ENCODE measurements at regions not wholly inside any gene's neighbourhood (a gene's known extent, or its start where the extent isn't known, plus 50 kb on each side); places are given as distances from the start of the nearest gene placed in this dataset.

DNA sequence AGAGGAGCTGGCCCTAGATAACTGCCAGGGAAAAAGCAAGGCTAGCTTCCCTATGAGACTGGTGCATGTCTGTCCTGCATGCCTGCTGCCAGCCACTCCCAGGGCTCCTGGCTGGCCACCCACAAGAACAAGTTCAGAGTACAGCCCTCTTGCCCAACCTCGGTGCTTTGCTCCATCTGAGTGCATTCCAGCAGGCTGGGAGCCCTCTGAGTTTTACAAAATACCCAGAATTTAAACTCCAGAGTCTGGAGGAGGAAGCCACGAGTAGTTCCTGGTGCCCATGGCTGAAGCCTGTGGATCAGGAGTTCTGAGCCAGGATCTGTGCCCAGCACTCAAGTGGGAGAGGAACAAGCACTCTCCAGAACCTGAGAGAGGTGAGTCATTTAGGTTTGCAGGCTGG, 111.6 kb downstream of the MAGEE2 start:
- POLR2A ChIA-PET: no interaction called here
- H3K36me3 ChIP-seq (ENCODE audit: insufficient read depth, low read length): no peaks in the 10 kb centered on the region
- H3K27ac ChIP-seq (ENCODE audit: low read depth, low read length, poor library complexity, severe bottlenecking): no peak overlapping the region
- CTCF ChIA-PET (ENCODE audit: unreplicated experiment): no interaction called here
- DNase-seq (ENCODE audit: low spot score): no peak
- TF ChIP-seq CTCF (conservative IDR thresholded peaks at IDR 0.05; ENCODE audit: low read length) (no peak), EZH2phosphoT487 (IDR thresholded peaks at IDR 0.05; ENCODE audit: borderline replicate concordance, low read depth, low read length) (no peak)
- no TSS peak for BruUV-seq (replicated peaks)
- H2AFZ ChIP-seq (ENCODE audit: low read length): no peak overlapping the region
- no peak overlapping the region for H3K4me2 ChIP-seq (ENCODE audit: low read length)
- no peaks in the 10 kb centered on the region for H3K9me2 ChIP-seq (ENCODE audit: insufficient read depth, low read length)
- no peaks in the 10 kb centered on the region for H4K20me1 ChIP-seq (ENCODE audit: insufficient read depth, low read length)
- no peaks in the 10 kb centered on the region for H3K79me2 ChIP-seq (ENCODE audit: insufficient read depth, low read depth, low read length)
- no peaks in the 10 kb centered on the region for H3K4me1 ChIP-seq (ENCODE audit: insufficient read depth, low read length, poor library complexity, severe bottlenecking)
- no peaks in the 10 kb centered on the region for H3K9me3 ChIP-seq (ENCODE audit: low read length)
- H3K4me3 ChIP-seq (ENCODE audit: low read depth, low read length, poor library complexity, severe bottlenecking): no peak overlapping the region
- intact Hi-C loops (cut with micrococcal nuclease; ENCODE audit: unreplicated experiment): no loop called here

- intact Hi-C loops (cut with micrococcal nuclease; ENCODE audit: unreplicated experiment): no loop called here
- CTCF ChIA-PET (ENCODE audit: unreplicated experiment): no interaction called here
Measured at GRCh38 chrX:75655627-75656026, 129.4 kb downstream of the MAGEE2 start.

DNA sequence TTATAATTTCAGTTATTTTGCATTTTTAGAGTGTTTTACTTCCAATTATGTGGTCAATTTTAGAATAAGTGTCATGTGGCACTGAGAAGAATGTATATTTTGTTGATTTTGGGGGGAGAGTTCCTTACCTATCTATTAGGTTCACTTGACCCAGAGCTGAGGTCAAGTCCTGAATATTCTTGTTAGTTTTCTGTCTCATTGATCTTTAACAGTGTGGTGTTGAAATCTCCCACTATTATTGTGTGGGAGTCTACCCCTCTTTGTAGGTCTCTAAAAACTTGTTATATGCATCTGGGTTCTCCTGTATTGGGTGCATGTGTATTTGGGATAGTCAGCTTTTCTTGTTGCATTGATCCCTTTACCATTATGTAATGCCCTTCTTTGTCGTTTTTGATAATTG, 127.0 kb upstream of the ZDHHC15 start:
- H4K20me1 ChIP-seq (ENCODE audit: insufficient read depth, low read length): no peaks in the 10 kb centered on the region
- no peak overlapping the region for H3K4me3 ChIP-seq (ENCODE audit: low read depth, low read length, poor library complexity, severe bottlenecking)
- H3K79me2 ChIP-seq (ENCODE audit: insufficient read depth, low read depth, low read length): no peaks in the 10 kb centered on the region
- no peaks in the 10 kb centered on the region for H3K9me3 ChIP-seq (ENCODE audit: low read length)
- no peak for DNase-seq (ENCODE audit: low spot score)
- H2AFZ ChIP-seq (ENCODE audit: low read length): no peak overlapping the region
- H3K4me2 ChIP-seq (ENCODE audit: low read length): no peak overlapping the region
- no TSS peak for BruUV-seq (replicated peaks)
- ChIA-PET POLR2A (interaction anchor here (0.6 kb wide), 2 partner anchors 223 to 522 kb away, joined by 3 to 4 read pairs; no protein-coding TSS in a partner anchor), CTCF (ENCODE audit: unreplicated experiment) (no interaction called here)
- intact Hi-C loops (cut with micrococcal nuclease; ENCODE audit: unreplicated experiment): no loop called here
- no peak overlapping the region for H3K27ac ChIP-seq (ENCODE audit: low read depth, low read length, poor library complexity, severe bottlenecking)
- TF ChIP-seq CTCF (conservative IDR thresholded peaks at IDR 0.05; ENCODE audit: low read length) (no peak), EZH2phosphoT487 (IDR thresholded peaks at IDR 0.05; ENCODE audit: borderline replicate concordance, low read depth, low read length) (no peak)
- H3K36me3 ChIP-seq (ENCODE audit: insufficient read depth, low read length): no peaks in the 10 kb centered on the region
- no peaks in the 10 kb centered on the region for H3K9me2 ChIP-seq (ENCODE audit: insufficient read depth, low read length)
- no peaks in the 10 kb centered on the region for H3K4me1 ChIP-seq (ENCODE audit: insufficient read depth, low read length, poor library complexity, severe bottlenecking)

More at GRCh38 chrX:75655627-75656026, 129.4 kb downstream of the MAGEE2 start:
- Histone ChIP-seq H4K20me1 (ENCODE audit: insufficient read depth, low read length) (no peaks in the 10 kb centered on the region), H3K27ac (ENCODE audit: low read depth, low read length, poor library complexity, severe bottlenecking) (no peak overlapping the region), H3K4me1 (ENCODE audit: insufficient read depth, low read length, poor library complexity, severe bottlenecking) (no peaks in the 10 kb centered on the region), H2AFZ (ENCODE audit: low read length) (no peak overlapping the region), H3K9me3 (ENCODE audit: low read length) (no peaks in the 10 kb centered on the region), H3K9me2 (ENCODE audit: insufficient read depth, low read length) (no peaks in the 10 kb centered on the region), H3K4me3 (ENCODE audit: low read depth, low read length, poor library complexity, severe bottlenecking) (no peak overlapping the region), H3K4me2 (ENCODE audit: low read length) (no peak overlapping the region), H3K79me2 (ENCODE audit: insufficient read depth, low read depth, low read length) (no peaks in the 10 kb centered on the region), H3K36me3 (ENCODE audit: insufficient read depth, low read length) (no peaks in the 10 kb centered on the region)
- no peak for TF ChIP-seq CTCF (conservative IDR thresholded peaks at IDR 0.05; ENCODE audit: low read length)
- no peak for TF ChIP-seq EZH2phosphoT487 (IDR thresholded peaks at IDR 0.05; ENCODE audit: borderline replicate concordance, low read depth, low read length)
- DNase-seq (ENCODE audit: low spot score): no peak
- POLR2A ChIA-PET: no interaction called here
- BruUV-seq (replicated peaks): no TSS peak
